ENCODE measurements at regions not wholly inside any gene's neighbourhood (a gene's known extent, or its start where the extent isn't known, plus 50 kb on each side); places are given as distances from the start of the nearest gene placed in this dataset.

DNA sequence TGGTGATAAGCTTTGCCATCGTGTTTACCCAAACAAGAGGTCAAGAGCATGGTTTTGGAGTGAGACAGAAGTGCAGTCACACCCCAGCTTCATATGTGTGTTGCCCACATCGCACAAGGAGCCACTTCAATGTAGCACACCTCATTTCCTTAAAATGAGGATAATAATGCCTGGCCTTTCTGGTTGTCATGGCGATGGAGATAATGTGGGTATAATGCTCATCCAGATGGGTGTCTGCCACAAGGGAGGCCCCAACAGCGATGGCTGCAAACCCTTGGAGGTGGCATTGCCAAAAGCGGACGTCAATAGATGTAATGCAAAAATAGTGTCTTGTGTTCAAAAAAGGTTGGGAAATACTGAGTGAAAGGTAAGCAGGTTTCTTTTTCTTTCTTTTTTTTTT, 83.1 kb upstream of the AJAP1 start:
- no peak overlapping the region for H3K4me2 ChIP-seq (ENCODE audit: low read length)
- H4K20me1 ChIP-seq (ENCODE audit: insufficient read depth, low read length): no peaks in the 10 kb centered on the region
- H2AFZ ChIP-seq (ENCODE audit: low read depth, low read length): no peak overlapping the region
- TF ChIP-seq, protein P1, sequence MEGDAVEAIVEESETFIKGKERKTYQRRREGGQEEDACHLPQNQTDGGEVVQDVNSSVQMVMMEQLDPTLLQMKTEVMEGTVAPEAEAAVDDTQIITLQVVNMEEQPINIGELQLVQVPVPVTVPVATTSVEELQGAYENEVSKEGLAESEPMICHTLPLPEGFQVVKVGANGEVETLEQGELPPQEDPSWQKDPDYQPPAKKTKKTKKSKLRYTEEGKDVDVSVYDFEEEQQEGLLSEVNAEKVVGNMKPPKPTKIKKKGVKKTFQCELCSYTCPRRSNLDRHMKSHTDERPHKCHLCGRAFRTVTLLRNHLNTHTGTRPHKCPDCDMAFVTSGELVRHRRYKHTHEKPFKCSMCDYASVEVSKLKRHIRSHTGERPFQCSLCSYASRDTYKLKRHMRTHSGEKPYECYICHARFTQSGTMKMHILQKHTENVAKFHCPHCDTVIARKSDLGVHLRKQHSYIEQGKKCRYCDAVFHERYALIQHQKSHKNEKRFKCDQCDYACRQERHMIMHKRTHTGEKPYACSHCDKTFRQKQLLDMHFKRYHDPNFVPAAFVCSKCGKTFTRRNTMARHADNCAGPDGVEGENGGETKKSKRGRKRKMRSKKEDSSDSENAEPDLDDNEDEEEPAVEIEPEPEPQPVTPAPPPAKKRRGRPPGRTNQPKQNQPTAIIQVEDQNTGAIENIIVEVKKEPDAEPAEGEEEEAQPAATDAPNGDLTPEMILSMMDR (IDR thresholded peaks at IDR 0.05; ENCODE audit: low read depth, low read length): no peak
- TF ChIP-seq EZH2phosphoT487 (IDR thresholded peaks at IDR 0.05; ENCODE audit: low read depth): no peak
- no peak overlapping the region for H3K4me3 ChIP-seq (ENCODE audit: low read length)
- H3K27me3 ChIP-seq (ENCODE audit: low read depth, low read length): peaks cover 24% of the 10 kb centered on the region
- H3K9ac ChIP-seq (ENCODE audit: low read length): no peak overlapping the region
- no peaks in the 10 kb centered on the region for H3K79me2 ChIP-seq (ENCODE audit: low read length)
- no peaks in the 10 kb centered on the region for H3K36me3 ChIP-seq (replicated peaks; ENCODE audit: low read depth, low read length)
- no peaks in the 10 kb centered on the region for H3K4me1 ChIP-seq (ENCODE audit: low read length)
- no peak overlapping the region for H3K27ac ChIP-seq (ENCODE audit: low read length)
- H3K9me3 ChIP-seq (ENCODE audit: insufficient read depth, low read length): peaks cover 6% of the 10 kb centered on the region; the same call in 1 of the 2 replicates

DNA sequence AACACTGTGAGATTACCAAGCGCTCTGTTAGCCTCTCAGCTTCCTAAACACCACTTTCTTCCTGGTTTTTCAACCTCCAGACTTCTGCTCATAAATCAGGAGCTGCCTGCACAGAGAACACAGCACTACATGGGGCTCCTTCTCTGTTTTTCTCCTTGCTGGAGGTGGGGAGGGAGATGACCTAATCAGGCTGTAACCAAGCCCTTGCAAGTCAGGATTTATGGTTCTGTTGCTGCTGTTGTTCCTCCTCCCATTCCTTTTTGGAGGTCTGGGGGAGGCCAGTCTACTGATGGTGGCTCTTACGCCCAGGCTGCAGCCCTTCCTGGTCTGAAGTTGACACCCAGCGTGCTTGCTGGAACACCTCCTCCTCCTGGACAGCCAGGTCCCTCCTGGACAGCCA, 80.9 kb upstream of the AJAP1 start:
- no peaks in the 10 kb centered on the region for H3K36me3 ChIP-seq (replicated peaks; ENCODE audit: low read depth, low read length)
- TF ChIP-seq, protein P1 (IDR thresholded peaks at IDR 0.05; ENCODE audit: low read depth, low read length): no peak
- no peak for TF ChIP-seq EZH2phosphoT487 (IDR thresholded peaks at IDR 0.05; ENCODE audit: low read depth)
- no peak overlapping the region for H3K27ac ChIP-seq (ENCODE audit: low read length)
- H2AFZ ChIP-seq (ENCODE audit: low read depth, low read length): no peak overlapping the region
- H3K27me3 ChIP-seq (ENCODE audit: low read depth, low read length): peaks cover 22% of the 10 kb centered on the region
- H3K4me2 ChIP-seq (ENCODE audit: low read length): no peak overlapping the region
- no peaks in the 10 kb centered on the region for H3K9me3 ChIP-seq (ENCODE audit: insufficient read depth, low read length)
- H3K4me3 ChIP-seq (ENCODE audit: low read length): no peak overlapping the region
- no peaks in the 10 kb centered on the region for H3K79me2 ChIP-seq (ENCODE audit: low read length)
- H3K9ac ChIP-seq (ENCODE audit: low read length): no peak overlapping the region
- H4K20me1 ChIP-seq (ENCODE audit: insufficient read depth, low read length): no peaks in the 10 kb centered on the region
- no peaks in the 10 kb centered on the region for H3K4me1 ChIP-seq (ENCODE audit: low read length)

DNA sequence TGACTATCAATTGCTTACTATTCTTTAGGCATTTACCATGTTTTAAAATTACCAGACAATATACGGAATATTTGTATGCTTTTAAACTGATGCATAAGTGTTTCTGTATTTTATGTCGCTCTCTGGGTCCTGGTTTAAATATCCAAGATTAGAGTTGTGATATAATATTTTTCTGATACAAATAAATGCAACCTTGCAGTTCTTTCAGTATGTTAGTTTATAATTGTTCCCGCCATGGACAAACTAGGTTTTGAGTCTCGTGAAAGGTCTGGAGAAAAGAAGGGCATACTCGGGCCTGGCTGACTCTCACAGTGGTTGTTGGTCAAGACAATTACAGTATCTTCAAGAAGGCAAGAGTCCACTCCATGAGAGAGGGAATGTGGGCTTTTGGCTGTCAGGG, 72.6 kb upstream of the AJAP1 start:
- peaks cover 33% of the 10 kb centered on the region; the same call in 1 of the 2 replicates for H3K27me3 ChIP-seq (ENCODE audit: low read depth, low read length)
- no peak overlapping the region for H3K9ac ChIP-seq (ENCODE audit: low read length)
- TF ChIP-seq, protein P1 (IDR thresholded peaks at IDR 0.05; ENCODE audit: low read depth, low read length): no peak
- TF ChIP-seq EZH2phosphoT487 (IDR thresholded peaks at IDR 0.05; ENCODE audit: low read depth): no peak

DNA sequence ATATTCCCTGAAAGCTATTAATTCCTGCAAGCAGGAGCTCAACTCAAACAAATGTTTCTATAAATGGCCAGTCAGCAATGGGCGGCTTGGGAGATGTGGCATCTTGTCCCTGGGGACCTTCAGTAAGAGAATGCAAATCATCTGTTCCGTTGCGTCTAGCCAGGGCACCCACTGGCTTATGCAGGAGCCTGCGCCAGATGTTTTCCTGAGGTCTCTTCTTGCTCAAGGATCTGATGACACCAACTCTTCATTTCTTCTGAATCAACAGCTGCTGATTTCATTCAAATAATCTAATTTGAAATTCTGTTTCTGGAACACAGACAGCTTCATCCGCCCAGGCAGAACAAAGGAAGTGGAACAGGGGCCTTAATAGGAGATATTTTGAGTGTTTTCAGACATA, 70.0 kb upstream of the AJAP1 start:
- Histone ChIP-seq H3K27ac (ENCODE audit: low read length) (no peak overlapping the region), H3K9me3 (ENCODE audit: insufficient read depth, low read length) (no peaks in the 10 kb centered on the region), H3K27me3 (ENCODE audit: low read depth, low read length) (peaks cover 40% of the 10 kb centered on the region; the same call in 1 of the 2 replicates), H3K4me3 (ENCODE audit: low read length) (no peak overlapping the region), H3K79me2 (ENCODE audit: low read length) (no peaks in the 10 kb centered on the region), H3K9ac (ENCODE audit: low read length) (no peak overlapping the region), H3K4me2 (ENCODE audit: low read length) (no peak overlapping the region), H4K20me1 (ENCODE audit: insufficient read depth, low read length) (no peaks in the 10 kb centered on the region), H3K4me1 (ENCODE audit: low read length) (no peaks in the 10 kb centered on the region), H2AFZ (ENCODE audit: low read depth, low read length) (no peak overlapping the region), H3K36me3 (replicated peaks; ENCODE audit: low read depth, low read length) (no peaks in the 10 kb centered on the region)
- TF ChIP-seq EZH2phosphoT487 (IDR thresholded peaks at IDR 0.05; ENCODE audit: low read depth): no peak
- TF ChIP-seq, protein P1 (IDR thresholded peaks at IDR 0.05; ENCODE audit: low read depth, low read length): no peak

More for the DNA sequence above, 72.6 kb upstream of the AJAP1 start:
- no peak overlapping the region for H2AFZ ChIP-seq (ENCODE audit: low read depth, low read length)
- no peaks in the 10 kb centered on the region for H3K4me1 ChIP-seq (ENCODE audit: low read length)
- no peaks in the 10 kb centered on the region for H3K9me3 ChIP-seq (ENCODE audit: insufficient read depth, low read length)
- no peaks in the 10 kb centered on the region for H4K20me1 ChIP-seq (ENCODE audit: insufficient read depth, low read length)
- no peaks in the 10 kb centered on the region for H3K36me3 ChIP-seq (replicated peaks; ENCODE audit: low read depth, low read length)
- no peak overlapping the region for H3K4me3 ChIP-seq (ENCODE audit: low read length)
- no peak overlapping the region for H3K27ac ChIP-seq (ENCODE audit: low read length)
- no peak overlapping the region for H3K4me2 ChIP-seq (ENCODE audit: low read length)
- no peaks in the 10 kb centered on the region for H3K79me2 ChIP-seq (ENCODE audit: low read length)
